ENCODE measurements at regions not wholly inside any gene's neighbourhood (a gene's known extent, or its start where the extent isn't known, plus 50 kb on each side); places are given as distances from the start of the nearest gene placed in this dataset.

DNA sequence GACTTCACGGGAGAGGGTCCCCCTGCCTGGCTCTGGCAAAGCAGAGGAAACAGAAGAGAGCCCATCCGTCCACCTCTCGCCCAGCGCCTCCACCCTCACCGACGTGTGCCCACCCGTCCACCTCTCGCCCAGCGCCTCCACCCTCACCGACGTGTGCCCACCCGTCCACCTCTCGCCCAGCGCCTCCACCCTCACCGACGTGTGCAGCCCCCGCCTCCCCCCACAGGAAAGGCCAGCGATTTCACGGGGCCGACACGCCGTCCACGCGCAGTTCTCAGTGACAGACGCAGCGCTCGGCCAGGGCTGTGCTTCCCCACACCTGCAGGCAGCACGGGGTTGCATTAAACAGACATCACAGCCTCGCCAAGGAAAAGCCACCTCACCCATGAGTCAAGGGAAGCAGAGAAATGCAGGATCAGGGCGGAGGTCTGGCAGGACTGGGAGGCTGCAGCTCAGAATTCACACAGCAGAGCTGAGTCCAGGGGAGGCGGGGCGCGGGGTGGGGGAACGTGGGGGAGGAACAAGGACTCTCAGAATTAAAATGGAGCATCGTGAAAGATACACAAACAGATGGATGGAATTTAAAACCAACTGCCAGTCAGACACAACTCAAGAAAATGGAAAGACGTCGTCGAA, 377.7 kb downstream of the BRD1 start:
- no peak for DNase-seq

DNA sequence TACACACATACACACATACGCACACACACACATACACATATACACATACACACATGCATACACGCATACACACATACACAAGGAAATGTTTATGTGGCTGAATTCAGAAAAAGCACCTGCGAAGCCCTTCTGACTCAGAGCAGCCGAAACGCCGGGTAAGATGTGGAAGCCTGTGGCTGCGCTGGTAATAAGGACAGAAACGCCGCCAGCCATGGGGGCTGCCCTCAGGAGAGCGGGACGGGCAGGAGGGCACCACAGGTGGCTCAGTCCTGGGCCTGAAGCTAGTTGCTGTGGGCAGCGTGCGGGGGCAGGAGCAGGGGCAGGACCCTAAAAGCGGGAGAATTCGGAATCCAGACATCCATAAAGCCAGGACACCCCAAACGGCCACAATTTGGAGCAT, 378.3 kb downstream of the BRD1 start:
- DNase-seq = no peak

DNA sequence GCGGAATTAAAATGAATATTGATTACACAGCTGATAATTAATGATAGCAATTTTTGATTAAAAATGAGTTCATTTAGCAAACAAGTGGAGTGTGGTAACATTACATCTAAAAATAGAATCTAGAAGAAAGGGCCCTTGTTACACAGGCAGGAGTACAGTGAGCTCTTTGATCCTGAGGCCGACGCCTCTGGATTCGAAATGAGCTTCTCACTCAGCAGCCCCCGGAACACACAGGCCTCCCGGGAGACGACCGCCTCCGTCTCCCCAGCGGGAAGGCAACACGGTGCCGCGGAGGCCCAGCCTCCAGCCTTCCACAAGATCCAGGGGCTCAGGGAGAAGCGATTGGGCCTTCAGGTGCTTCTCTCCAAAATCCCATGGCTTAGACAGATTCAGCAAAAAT, 379.1 kb downstream of the BRD1 start:
- DNase-seq = no peak

DNA sequence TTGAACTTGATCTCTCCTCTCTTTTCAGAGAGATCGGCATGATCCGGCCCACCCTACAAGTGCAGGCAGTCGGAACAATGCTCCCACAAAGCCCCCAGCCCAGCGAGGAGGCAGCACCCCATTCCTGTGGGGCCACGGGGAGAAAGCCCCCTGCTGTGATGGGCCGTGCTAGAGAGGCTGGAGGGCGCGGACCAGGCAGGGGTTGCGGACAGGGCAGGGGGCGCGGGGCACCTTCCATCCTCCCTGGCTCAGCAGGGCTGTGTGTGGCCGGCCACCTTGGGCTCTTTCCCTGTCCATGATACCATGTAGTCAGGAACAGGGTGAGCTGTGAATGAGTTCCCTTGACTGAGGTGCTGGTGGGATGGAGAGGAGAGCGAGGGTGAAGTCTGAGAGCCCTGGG, 379.8 kb downstream of the BRD1 start:
- DNase-seq = no peak

DNA sequence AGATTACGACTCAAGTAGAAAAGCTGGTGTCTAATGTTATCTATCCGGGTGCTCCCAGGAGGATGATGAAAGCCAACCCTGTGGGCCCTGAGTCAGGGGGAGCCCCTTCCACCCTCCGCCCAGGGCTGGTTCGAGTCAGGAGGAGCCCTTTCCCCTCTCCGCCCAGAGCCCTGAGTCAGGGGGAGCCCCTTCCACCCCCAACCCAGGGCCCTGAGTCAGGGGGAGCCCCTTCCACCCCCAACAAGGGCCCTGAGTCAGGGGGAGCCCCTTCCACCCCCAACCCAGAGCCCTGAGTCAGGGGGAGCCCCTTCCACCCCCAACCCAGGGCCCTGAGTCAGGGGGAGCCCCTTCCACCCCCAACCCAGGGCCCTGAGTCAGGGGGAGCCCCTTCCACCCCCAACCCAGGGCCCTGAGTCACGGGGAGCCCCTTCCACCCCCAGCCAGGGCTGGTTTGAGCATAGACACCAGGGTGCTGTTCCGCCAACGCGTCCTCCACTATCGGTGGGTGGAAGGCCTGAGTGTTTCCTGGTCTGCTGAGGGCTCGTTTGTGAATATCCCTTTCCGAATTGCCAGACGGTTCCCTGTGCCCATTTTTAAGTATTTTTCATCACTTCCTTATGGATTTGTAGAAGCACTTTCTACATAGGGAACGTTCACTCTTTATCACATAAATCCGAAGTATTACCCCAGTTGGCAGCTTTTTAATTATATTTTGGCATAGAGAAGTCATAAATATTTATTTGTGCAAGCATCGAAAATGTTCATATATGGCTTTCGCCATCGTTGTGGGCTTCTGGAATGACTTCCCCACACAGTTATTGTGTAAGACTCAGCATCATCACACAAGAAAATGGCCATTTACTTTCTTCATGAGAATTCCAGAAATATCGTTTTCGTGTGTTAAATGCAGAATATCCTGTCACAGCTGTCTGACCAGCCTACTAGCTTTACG, 380.6 kb downstream of the BRD1 start:
- no peak for DNase-seq

DNA sequence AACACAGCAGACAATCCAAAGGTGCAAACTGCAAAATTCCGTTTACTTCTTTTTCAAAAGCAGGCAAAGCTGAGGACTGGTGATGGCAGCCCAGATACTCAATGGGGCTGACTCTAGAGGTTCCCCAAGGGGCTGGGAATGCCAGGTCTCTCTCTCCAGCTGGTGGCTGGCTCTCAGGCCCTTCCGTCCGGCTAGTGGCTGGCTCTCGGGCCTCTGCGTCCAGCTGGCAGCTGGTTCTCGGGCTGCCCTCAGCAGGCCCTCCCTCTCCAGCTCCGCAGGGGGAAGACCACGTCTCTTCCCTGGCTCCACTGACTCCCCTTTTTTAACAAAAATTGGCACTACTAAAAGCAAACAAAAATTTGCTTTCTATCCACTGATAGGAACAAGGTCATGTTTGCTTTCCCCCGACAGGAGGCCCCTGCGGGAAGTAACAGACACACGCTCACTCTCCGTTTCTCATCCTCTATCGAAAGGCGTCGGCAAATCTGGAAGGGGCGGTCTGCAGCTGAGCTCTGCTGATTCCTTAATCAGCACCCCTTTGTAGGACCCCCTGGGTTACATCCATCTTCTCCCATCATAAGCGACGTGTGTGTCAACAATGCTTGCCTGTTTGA, 381.4 kb downstream of the BRD1 start:
- no peak for DNase-seq

DNA sequence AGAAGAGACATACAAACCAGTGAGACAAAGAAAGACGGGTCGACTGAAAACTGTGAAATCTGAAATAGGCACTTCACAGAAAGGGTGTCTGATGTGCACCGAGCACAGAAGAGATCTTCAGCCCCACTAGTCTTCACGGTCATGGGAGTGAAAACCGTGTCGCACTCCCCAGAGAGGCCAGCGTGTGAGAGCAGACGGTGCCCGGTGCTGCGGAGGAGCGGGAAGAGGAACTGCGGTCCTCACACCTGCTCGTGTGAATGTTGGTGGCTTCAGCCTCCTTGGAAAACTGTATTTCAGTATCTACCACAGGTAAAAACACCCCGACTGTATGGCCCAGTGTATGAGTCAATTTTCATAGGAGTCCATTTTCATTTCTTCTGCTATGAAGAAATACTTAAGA, 382.9 kb downstream of the BRD1 start:
- no peak for DNase-seq

DNA sequence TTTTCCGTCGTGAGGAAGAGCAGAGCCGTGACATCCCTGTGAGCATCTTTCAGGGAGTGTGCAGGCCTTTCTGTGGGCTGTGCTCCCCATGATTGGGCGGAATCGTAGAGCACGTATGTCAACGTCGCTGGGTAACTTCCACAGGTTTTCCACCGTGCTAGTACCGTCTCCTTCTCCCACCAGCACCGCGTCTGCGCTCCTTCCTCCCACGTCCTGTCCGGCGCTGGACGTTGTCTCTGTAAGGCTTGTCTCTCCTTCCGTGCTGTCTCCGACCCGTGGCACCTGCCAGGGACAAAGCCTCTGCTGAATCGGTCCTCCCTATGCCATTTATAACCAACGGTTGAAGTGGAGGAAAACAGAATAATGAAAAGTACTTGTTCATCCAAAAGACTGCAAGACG, 386.7 kb downstream of the BRD1 start:
- no peak for DNase-seq

DNA sequence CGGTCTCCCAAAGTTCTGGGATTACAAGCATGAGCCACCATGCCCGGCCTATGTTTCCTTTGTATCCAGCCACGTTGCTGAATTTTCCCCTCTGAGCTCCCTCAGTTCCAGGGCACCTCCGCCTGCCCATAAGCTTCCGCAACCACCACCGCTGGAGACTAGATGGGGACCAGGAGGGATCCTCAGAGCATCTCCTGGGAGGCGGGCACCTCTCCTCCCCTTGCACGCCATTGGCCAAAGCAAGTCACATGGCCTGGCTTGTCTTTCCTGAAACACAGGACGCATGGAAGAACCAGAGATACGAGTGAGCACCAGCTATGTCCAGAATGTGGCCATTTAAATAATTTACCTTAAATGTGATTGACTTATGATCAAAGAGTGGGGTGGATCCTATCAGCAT, 388.3 kb downstream of the BRD1 start:
- no peak for DNase-seq

DNA sequence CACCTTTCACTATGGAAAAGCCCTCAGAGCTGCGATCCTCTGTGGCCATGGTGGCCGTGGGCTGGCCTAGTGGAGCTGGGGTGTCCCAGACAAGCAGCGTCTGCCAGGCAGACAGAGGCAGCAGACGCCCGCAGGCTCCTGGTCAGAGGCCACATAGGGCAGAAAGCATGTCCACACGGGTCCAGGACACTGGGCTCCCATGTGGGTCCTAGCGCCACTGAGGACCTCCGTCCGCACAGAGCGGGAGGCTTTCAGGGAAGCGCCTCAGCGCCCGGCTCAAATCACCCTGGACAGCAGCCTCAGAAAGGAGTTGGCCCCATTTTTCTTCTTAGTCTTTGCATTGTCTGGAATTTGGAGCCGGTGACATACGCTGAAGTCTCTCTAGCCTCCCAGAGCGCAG, 389.7 kb downstream of the BRD1 start:
- DNase-seq = no peak

DNA sequence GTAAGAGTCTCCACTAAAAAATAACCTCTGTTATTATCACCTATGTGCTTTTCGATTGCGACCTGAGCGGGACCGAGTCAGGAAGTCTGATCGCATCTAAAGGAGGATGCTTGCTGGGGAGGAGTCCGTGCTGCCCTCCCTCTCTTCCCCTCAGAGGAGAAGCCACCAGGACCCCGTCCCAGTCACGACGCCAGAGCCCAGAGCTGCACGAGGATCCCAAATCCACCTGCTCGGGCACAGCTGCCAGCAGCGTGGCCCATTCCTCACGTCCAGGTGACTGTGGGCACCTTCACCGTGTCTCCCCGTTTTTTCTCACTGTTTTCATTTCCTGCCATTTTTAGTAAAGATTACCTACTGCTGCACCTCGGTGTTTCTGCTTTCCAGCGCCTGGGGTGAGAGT, 390.3 kb downstream of the BRD1 start:
- DNase-seq = no peak

DNA sequence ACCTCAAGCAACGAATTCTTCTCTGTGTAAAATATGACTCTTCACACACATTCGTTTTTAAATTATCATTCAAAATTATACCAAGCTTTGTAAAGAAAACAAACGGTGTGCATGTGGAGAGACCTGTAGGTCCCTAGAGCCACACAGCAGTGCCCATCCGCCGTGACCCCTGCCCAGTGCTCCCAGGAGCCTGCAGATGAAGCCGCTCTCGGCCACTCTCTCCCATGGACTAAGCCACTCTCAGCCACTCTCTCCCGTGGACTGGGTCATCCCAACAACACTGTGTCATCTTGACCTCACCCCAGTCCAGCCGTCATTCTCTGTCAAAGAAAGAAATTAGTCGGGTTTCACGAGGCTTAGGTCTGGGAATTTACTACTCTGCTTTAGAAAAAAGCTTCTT, 391.6 kb downstream of the BRD1 start:
- DNase-seq = no peak

DNA sequence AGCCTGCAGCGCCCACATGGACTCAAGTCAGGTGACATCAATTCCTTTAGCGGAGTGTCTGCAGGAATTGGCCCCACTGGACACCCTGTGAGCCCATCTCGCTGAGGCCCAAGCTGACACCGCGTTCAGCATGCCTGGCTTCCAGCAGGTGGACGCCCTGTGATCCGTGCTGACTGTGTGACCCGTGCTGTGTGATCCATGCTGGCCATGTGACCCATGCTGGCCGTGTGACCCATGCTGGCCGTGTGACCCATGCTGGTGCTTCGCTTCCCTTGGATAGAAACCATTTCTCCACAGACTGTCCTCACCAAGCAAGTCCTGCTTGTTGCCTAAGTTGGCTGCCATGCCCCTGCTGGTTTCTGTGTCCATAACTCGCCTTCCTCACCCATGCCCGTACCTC, 392.1 kb downstream of the BRD1 start:
- no peak for DNase-seq

DNA sequence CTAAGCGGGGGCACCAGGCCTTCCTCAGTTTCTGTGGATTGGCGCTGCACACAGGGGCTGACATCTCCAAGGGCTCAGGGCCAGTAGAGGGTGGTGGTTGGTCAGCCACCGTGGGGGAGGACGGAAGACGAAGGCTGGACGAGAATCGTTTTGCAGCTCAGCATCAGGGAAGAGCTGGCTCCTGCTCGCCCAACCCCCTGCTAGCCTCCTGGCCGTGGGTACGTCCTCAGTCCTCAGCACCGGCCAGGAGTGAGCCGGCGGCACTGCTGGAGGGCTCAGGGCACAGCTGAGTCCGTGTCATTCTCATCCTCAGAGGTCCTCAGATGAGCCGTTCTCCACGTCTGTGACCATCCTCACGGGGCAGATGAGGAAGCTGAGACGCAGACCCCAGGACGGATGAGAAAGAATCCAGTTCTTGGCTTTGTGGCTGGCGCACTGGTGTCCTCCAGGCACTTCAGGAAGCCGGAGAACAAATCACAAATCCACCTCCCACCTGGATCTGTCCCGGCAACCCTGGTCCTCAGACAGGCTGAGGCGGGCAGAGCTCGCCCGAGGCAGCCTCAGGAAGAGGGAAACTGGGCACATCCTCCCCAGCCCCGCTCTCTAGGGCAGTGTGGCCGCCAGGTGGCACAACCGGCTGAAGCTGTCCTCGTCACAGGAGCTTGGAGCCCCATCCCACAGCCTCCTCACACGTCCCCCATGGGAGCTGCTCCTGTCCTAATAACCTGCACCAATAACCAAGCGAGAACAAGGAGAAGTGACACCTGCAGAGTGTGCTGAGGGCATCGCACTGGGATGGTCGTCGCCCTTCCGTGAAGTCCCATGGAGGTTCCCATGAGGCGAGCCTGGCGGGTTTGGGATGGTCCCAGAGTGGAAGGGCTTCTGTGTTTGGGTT, 393.7 kb downstream of the BRD1 start:
- no peak for DNase-seq

DNA sequence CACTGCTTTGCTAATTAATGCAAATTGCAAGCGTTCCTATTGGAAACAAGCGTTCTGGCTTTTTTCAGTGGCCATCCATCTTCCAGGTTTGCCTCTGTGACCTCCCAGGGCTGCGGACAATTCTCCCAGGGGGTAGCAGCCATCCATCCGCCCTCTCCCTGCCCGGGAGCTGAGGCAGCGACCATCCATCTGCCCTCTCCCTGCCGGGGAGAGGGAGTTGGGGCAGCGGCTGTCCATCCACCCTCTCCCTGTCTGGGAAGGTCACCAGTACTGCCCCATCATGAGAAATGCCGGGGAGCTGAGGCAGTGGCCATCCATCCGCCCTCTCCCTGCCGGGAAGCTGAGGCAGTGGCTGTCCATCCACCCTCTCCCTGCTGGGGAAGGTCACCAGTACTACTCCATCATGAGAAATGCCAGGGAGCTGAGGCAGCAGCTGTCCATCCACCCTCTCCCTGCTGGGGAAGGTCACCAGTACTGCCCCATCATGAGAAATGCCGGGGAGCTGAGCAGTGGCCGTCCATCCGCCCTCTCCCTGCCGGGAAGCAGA, 394.7 kb downstream of the BRD1 start:
- no peak for DNase-seq

DNA sequence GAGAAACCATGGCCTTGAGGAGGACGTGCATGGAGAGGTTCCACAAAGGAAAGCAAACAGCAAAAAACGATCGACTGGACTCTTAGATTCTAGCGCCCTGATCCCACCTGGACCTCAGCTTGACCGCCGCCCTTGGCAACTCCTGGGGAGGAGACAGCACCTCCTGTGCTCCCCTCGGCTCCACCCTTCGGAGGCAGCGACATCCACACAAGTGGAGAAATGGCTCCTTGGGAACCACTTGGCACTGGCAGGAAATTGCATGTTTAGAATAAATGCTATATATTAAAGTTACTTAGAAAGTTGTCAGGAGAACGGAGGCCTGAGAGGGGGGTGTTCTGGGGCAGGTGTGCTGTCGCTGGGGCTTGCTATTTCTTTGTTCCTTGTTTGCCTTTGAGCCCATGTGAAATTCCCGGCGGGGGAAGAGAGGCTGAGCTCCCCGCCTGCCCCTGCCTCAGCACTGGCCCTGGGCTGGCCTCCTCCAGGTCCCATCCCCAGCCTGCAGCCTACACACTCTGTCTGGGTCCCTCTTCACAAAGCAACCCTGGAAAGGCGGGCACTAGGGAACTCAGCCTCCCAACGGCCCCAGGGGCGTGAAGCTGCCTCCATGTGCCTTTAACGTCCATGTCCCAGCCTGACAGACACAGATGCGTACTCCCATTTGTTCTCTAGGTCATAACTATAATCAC, 395.3 kb downstream of the BRD1 start:
- no peak for DNase-seq

DNA sequence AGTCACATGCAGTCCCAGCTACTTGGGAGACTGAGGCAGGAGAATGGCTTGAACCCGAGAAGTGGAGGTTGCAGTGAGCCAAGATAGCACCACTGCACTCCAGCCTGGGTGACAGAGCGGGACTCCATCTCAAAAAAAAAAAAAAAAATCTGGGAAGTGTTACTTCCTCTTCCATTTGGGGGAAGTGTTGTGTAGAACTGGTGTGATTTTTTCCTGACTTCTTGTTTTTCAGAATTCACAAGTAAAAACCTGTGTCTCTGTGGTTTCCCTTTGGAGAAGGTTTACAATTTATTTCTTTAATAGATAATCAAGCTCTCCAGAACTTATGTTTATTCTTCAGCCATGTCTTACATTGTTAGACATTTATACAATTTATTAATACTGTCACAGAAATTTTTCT, 396.1 kb downstream of the BRD1 start:
- DNase-seq = no peak

DNA sequence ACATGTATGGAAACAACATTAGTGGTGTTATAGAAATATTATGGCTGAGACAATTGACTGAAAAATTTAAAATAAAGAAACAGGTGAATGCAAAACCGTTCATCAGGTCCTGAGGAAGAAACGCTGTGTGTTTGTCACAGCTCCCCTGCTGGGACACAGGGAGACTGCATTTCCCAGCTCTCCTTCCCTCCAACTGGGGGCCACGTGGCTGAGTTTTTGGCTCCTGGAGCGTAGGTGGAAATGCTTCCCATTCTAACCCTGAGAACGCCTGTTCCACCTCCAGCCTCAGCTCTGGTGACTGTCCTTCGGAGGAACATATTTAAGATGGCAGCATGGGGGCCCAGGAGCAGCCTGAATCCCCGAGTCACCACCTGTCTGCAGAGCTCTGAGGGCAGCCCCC, 398.6 kb downstream of the BRD1 start:
- no peak for DNase-seq

DNA sequence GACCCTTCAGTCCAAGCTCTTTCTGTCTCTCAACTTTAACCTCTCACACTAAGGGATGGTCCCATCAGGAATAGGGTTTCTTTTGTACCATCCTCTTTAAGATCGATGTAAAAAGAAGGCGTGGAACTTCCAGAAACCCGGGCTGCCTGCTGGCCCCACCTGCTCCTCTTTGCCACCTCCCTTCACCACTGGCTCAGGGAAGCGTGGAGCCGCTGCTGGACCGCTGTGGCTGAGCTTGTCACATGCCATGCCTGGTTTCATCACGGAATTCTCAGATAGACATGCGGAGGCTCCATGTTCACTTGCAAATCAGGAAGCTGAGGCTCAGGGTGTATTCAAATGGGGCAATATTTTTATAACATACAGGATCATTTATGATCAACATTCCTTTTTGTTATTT, 399.7 kb downstream of the BRD1 start:
- no peak for DNase-seq

DNA sequence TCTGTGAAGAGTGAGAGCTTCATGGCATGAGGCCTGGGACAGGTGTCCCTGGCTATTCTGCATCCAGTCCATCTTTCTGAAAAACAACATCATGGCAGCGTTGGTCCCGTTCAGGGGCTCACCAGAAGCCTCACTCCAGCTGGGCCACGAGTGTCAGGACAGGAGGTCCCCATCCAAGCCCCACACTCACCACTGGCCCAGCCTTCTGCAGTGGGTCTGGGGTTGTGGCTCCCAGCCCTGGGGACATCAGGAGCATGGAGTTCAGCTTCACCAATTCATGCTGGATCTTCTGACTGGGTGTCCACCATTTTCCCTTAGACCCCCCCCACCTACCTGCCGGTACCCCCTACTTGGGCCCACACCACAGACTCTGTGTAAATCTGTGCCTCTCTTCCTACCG, 400.3 kb downstream of the BRD1 start:
- DNase-seq = no peak

DNA sequence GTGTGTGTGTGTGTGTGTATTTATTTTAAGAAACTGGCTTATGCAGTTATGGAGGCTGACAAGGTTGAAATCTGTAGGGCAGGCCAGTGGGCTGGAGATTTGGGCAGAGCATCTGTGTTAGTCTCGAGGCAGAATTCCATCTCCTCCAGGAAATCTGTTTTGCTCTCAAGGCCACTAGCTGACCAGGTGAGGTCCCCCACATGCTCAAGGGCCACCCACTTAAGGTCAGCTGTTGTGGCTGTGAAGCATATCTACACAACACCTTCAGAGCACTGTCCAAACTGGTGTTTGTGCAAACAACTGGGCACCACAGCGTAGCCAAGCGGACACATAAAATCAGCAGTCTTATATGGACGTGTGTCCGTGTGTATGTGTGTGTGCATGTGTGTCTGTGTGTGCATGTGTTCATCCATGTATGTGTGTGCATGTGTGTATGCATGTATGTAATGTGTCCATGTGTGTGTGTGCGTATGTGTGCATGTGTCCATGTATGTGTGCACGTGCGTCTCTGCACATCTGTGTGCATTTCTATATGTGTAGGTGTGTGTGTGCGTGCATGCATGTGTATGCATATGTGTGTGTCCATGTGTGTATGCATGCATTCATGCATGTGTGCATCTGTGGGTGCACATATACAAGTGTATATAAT, 400.9 kb downstream of the BRD1 start:
- DNase-seq = no peak

DNA sequence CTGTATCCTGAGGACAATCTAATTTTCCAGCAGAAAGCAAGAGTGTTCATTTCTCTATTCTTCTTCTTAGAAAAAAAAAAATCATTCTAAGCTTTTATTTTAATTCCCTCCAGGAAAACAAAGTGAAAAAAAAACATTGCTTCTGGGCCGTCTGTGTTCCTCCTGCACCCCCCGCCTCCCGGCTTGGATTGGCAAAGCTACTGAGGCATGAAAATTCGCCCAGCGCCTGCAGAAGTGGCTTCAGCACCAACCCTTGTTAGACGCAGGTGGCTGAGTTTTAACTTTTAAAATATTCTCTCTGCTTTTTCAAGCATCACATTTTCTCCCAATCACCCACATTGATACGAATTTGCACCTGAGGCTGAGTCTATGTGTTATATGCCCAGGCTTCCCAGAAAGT, 401.6 kb downstream of the BRD1 start:
- no peak for DNase-seq

All from activated CD4-positive, alpha-beta T cell treated with anti-CD3 and anti-CD28 coated beads, Interleukin-2, amount 50 U/mL, for 16 hours (primary cell).